OCI-LY1 (cell line): ENCODE measurements at regions not wholly inside any gene's neighbourhood (a gene's known extent, or its start where the extent isn't known, plus 50 kb on each side); places are given as distances from the start of the nearest gene placed in this dataset.

ENCODE experiments used
- H2AFZ ChIP-seq: fragments of 200-600 bp; sonication (generic), shearing (Covaris generic); 2 replicates; pipeline ENCODE4 v1.6.0; 2014; ENCODE audit warnings: antibody characterized with exemption, mild to moderate bottlenecking, low read length
- H3F3A ChIP-seq: fragments of 200-600 bp; sonication (generic), shearing (Covaris generic); 2 replicates; pipeline ENCODE4 v1.6.0; 2014; ENCODE audit warnings: mild to moderate bottlenecking, antibody characterized with exemption, low read length, moderate library complexity; ENCODE audit not compliant: insufficient read depth
- H3K27ac ChIP-seq: fragments of 200-600 bp; sonication (generic); 2 replicates; pipeline ENCODE4 v1.5.1; 2014; ENCODE audit warnings: low read length, mixed run types, mild to moderate bottlenecking, low read depth; ENCODE audit not compliant: poor library complexity, severe bottlenecking
- H3K27me3 ChIP-seq: fragments of 200-600 bp; sonication (generic); 2 replicates; pipeline ENCODE4 v1.6.0; 2014; ENCODE audit warnings: antibody characterized with exemption, mild to moderate bottlenecking, low read length, moderate library complexity; ENCODE audit not compliant: insufficient read depth
- H3K36me3 ChIP-seq: fragments of 200-600 bp; sonication (generic); 2 replicates; pipeline ENCODE4 v1.6.1; 2014; ENCODE audit warnings: mild to moderate bottlenecking, antibody characterized with exemption, low read length, moderate library complexity, mixed read lengths; ENCODE audit not compliant: insufficient read depth
- H3K4me1 ChIP-seq: fragments of 200-600 bp; sonication (generic); 2 replicates; pipeline ENCODE4 v1.5.1; 2014; ENCODE audit warnings: mild to moderate bottlenecking, low read length, moderate library complexity; ENCODE audit not compliant: insufficient read depth, severe bottlenecking
- H3K4me2 ChIP-seq: fragments of 200-600 bp; sonication (generic), shearing (Covaris generic); 2 replicates; pipeline ENCODE4 v1.6.1; 2014; ENCODE audit warnings: low read length
- H3K4me3 ChIP-seq: fragments of 200-600 bp; sonication (generic); 2 replicates; pipeline ENCODE4 v1.5.1; 2014; ENCODE audit warnings: low read length, low read depth, mild to moderate bottlenecking, mixed read lengths; ENCODE audit not compliant: poor library complexity, severe bottlenecking
- H3K79me2 ChIP-seq: fragments of 200-600 bp; shearing (Covaris generic); 2 replicates; pipeline ENCODE4 v1.6.1; 2016; ENCODE audit warnings: mixed run types, low read length, mixed read lengths; ENCODE audit not compliant: insufficient read depth
- H3K9ac ChIP-seq: fragments of 200-600 bp; sonication (generic), shearing (Covaris generic); 2 replicates; pipeline ENCODE4 v1.6.1; 2014; ENCODE audit warnings: mild to moderate bottlenecking, low read length, mixed read lengths
- H3K9me2 ChIP-seq: fragments of 200-600 bp; sonication (generic), shearing (Covaris generic); 2 replicates; pipeline ENCODE4 v1.6.1; 2014; ENCODE audit warnings: low read depth, mild to moderate bottlenecking, low read length, mixed read lengths
- H3K9me3 ChIP-seq: fragments of 200-600 bp; shearing (Covaris generic); 2 replicates; pipeline ENCODE4 v1.6.1; 2014; ENCODE audit warnings: low read length, mixed read lengths
- H4K20me1 ChIP-seq: fragments of 200-600 bp; sonication (generic), shearing (Covaris generic); 2 replicates; pipeline ENCODE4 v1.6.0; 2016; ENCODE audit warnings: mild to moderate bottlenecking, low read length; ENCODE audit not compliant: insufficient read depth
- EZH2 ChIP-seq: fragments of 200-600 bp; sonication (generic), shearing (Covaris generic); IDR thresholded peaks from 2 replicates; pipeline ENCODE4 v1.8.0; 2017; ENCODE audit warnings: borderline replicate concordance, mixed run types, mild to moderate bottlenecking, antibody characterized with exemption, low read length, moderate library complexity, mixed read lengths
- TF ChIP-seq, protein P1 (sequence below): fragments of 200-600 bp; sonication (generic), shearing (Covaris generic); IDR thresholded peaks from 2 replicates; pipeline ENCODE4 v1.5.1; 2017; ENCODE audit warnings: mild to moderate bottlenecking, antibody characterized with exemption, low read length, moderate library complexity, mixed read lengths

GRCh38 chr14:87797001-87797400, 196.0 kb downstream of the GALC start:
- Histone ChIP-seq H3F3A (no peaks in the 10 kb centered on the region), H4K20me1 (no peaks in the 10 kb centered on the region), H3K4me2 (no peak overlapping the region), H3K36me3 (no peaks in the 10 kb centered on the region), H3K9me2 (no peaks in the 10 kb centered on the region), H3K79me2 (no peaks in the 10 kb centered on the region), H3K9ac (no peak overlapping the region), H3K27me3 (no peaks in the 10 kb centered on the region), H2AFZ (no peak overlapping the region), H3K9me3 (no peaks in the 10 kb centered on the region), H3K4me3 (no peak overlapping the region), H3K4me1 (no peaks in the 10 kb centered on the region), H3K27ac (no peak overlapping the region)
- TF ChIP-seq, protein P1, sequence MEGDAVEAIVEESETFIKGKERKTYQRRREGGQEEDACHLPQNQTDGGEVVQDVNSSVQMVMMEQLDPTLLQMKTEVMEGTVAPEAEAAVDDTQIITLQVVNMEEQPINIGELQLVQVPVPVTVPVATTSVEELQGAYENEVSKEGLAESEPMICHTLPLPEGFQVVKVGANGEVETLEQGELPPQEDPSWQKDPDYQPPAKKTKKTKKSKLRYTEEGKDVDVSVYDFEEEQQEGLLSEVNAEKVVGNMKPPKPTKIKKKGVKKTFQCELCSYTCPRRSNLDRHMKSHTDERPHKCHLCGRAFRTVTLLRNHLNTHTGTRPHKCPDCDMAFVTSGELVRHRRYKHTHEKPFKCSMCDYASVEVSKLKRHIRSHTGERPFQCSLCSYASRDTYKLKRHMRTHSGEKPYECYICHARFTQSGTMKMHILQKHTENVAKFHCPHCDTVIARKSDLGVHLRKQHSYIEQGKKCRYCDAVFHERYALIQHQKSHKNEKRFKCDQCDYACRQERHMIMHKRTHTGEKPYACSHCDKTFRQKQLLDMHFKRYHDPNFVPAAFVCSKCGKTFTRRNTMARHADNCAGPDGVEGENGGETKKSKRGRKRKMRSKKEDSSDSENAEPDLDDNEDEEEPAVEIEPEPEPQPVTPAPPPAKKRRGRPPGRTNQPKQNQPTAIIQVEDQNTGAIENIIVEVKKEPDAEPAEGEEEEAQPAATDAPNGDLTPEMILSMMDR: no peak
- no peak for TF ChIP-seq EZH2

GRCh38 chr14:87794561-87794960, 198.4 kb downstream of the GALC start:
- Histone ChIP-seq H3K9ac (no peak overlapping the region), H3K9me2 (no peaks in the 10 kb centered on the region), H4K20me1 (no peaks in the 10 kb centered on the region), H3K79me2 (no peaks in the 10 kb centered on the region), H3K4me3 (no peak overlapping the region), H3K36me3 (no peaks in the 10 kb centered on the region), H3K27me3 (no peaks in the 10 kb centered on the region), H3F3A (no peaks in the 10 kb centered on the region), H3K4me2 (no peak overlapping the region), H2AFZ (no peak overlapping the region), H3K9me3 (no peaks in the 10 kb centered on the region), H3K27ac (no peak overlapping the region), H3K4me1 (no peaks in the 10 kb centered on the region)
- TF ChIP-seq, protein P1: no peak
- TF ChIP-seq EZH2: no peak

DNA sequence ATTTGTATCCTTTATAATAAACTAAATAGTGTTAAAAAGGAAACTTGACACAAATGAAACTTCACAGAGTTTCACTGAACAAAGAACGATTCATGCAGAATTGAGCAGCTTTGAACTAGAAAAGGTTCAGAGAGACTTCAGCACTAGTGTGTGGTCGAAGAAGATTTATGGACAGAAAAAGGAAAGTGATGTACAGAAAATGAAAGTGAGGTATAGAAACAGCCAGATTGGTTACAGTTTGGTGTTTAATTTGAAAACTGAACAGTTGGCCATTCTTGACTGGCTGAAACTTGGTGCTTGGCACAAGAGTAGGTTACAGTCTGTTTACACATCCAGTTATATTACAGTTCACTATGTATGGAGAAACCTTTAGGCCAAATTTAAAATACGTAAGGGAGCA, 207.1 kb downstream of the GALC start:
- H3K9me3 ChIP-seq: no peaks in the 10 kb centered on the region
- no peak overlapping the region for H3K4me2 ChIP-seq
- no peaks in the 10 kb centered on the region for H3K9me2 ChIP-seq
- H4K20me1 ChIP-seq: no peaks in the 10 kb centered on the region
- no peak overlapping the region for H3K9ac ChIP-seq
- H3K79me2 ChIP-seq: no peaks in the 10 kb centered on the region
- no peak overlapping the region for H3K27ac ChIP-seq
- no peaks in the 10 kb centered on the region for H3K36me3 ChIP-seq
- no peaks in the 10 kb centered on the region for H3F3A ChIP-seq
- H3K4me1 ChIP-seq: no peaks in the 10 kb centered on the region
- no peak overlapping the region for H3K4me3 ChIP-seq
- no peak overlapping the region for H2AFZ ChIP-seq
- TF ChIP-seq, protein P1: no peak
- no peak for TF ChIP-seq EZH2
- no peaks in the 10 kb centered on the region for H3K27me3 ChIP-seq
